Activated naive CD4-positive, alpha-beta T cell treated with anti-CD3 and anti-CD28 coated beads, Interleukin-2, amount 50 U/mL, for 24 hours (primary cell): ENCODE measurements at regions not wholly inside any gene's neighbourhood (a gene's known extent, or its start where the extent isn't known, plus 50 kb on each side); places are given as distances from the start of the nearest gene placed in this dataset.

Experiments
- H3K27ac Mint-ChIP-seq: one replicate; pipeline ENCODE4 v1.8.0; 2021; ENCODE audit warnings: mild to moderate bottlenecking, mixed read lengths
- H3K27me3 Mint-ChIP-seq: one replicate; pipeline ENCODE4 v1.8.0; 2021; ENCODE audit warnings: mixed read lengths
- H3K36me3 Mint-ChIP-seq: one replicate; pipeline ENCODE4 v1.8.0; 2021; ENCODE audit warnings: mixed read lengths
- H3K4me1 Mint-ChIP-seq: one replicate; pipeline ENCODE4 v1.8.0; 2021; ENCODE audit warnings: mixed read lengths
- H3K4me3 Mint-ChIP-seq: one replicate; pipeline ENCODE4 v1.8.0; 2021; ENCODE audit warnings: mild to moderate bottlenecking, mixed read lengths
- H3K9me3 Mint-ChIP-seq: one replicate; pipeline ENCODE4 v1.8.0; 2021; ENCODE audit warnings: mixed read lengths

DNA sequence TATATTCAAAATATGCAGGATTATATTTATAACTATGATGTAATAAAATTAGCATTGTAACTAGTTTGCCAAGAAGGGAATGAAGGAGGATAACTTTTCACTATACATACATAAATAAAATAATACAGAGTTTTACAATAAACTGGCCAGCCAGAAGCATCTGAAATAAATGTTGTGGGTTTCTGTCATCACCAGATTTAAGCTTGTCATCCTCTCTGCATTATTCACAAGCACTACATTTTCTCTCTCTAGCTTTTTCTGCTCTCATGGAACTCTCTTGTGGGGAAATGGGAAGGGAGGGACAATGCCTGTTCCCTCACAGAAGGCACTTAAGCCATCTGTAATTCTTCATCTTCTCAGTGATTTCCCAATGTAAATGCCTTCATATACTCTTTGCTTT, 626.8 kb downstream of the SEMA5A start:
- no peaks in the 10 kb centered on the region for H3K36me3 Mint-ChIP-seq
- peaks cover 5% of the 10 kb centered on the region for H3K9me3 Mint-ChIP-seq
- H3K27ac Mint-ChIP-seq: no peak overlapping the region
- H3K4me1 Mint-ChIP-seq: no peaks in the 10 kb centered on the region
- H3K4me3 Mint-ChIP-seq: no peak overlapping the region
- H3K27me3 Mint-ChIP-seq: no peaks in the 10 kb centered on the region

DNA sequence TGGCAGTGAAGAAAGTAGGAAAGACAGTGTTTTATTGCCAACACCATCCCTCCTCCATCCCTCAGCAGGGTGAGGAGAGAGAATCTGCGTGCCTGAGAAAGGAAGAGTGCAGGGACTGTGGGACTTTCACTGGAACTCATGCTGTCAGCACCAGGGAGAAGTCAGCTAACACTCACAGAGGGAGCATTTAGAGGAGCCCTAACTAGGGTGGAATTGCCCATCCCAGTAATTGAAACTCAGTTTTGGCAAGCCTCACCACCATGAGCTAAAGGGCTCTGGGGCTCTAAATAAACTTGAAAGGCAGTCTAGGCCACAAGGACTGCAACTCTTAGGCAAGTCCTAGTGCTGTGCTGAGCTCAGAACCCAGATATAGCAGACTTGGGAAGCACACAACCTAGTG, 622.3 kb downstream of the SEMA5A start:
- Mint-ChIP-seq H3K4me1 (no peaks in the 10 kb centered on the region), H3K27ac (no peak overlapping the region), H3K4me3 (no peak overlapping the region), H3K9me3 (peaks cover 20% of the 10 kb centered on the region), H3K27me3 (no peaks in the 10 kb centered on the region), H3K36me3 (no peaks in the 10 kb centered on the region)

DNA sequence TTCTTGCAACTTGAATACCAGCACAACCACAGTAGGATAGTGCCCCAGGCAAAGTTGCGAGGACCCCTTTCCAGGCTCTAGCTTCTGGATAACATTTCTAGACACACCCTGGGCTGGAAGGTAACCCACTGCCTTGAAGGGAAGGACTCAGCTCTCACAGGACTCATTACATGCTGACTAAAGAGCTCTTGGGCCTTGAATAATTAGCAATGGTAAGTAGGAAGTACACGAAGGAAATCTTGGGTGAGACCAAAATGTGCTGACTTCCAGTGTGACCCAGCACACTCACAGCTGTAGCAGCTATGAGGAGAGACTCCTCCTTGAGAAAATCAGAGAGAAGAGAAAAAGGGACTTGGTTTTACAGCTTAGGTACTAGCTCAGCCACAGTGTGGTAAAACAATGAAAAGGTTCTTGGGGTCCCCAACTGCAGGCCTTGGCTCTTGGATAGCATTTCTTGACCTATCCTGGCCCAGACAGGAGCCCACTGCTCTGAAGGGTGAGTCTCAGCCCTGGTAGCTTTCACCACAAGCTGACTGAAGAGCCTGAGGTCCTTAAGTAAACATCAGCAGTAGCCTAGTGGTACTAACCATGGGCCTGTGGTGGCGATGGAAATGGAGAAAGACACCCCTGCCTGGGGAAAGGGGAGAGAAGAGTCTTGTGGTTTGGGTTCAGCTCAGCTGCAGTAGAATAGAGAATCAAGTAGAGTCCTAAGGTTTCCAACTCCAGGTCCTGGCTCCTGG, 621.7 kb downstream of the SEMA5A start:
- Mint-ChIP-seq H3K36me3 (no peaks in the 10 kb centered on the region), H3K27me3 (no peaks in the 10 kb centered on the region), H3K4me1 (no peaks in the 10 kb centered on the region), H3K4me3 (no peak overlapping the region), H3K27ac (no peak overlapping the region), H3K9me3 (peaks cover 20% of the 10 kb centered on the region)

DNA sequence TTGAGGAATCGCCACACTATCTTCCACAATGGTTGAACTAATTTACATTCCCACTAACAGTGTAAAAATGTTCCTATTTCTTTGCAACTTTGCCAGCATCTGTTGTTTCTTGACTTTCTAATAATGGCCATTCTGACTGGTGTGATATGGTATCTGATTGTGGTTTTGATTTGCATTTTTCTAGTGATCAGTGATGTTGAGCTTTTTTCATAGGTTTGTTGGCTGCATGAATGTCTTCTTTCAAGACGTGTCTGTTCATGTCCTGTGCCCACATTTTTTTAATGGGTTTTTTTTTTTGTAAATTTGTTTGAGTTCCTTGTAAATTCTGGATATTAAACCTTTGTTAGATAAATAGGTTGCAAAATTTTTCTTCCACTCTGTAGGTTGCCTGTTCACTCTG, 615.9 kb downstream of the SEMA5A start:
- Mint-ChIP-seq H3K4me1 (no peaks in the 10 kb centered on the region), H3K27me3 (no peaks in the 10 kb centered on the region), H3K9me3 (peaks cover 10% of the 10 kb centered on the region), H3K4me3 (no peak overlapping the region), H3K36me3 (no peaks in the 10 kb centered on the region), H3K27ac (no peak overlapping the region)

DNA sequence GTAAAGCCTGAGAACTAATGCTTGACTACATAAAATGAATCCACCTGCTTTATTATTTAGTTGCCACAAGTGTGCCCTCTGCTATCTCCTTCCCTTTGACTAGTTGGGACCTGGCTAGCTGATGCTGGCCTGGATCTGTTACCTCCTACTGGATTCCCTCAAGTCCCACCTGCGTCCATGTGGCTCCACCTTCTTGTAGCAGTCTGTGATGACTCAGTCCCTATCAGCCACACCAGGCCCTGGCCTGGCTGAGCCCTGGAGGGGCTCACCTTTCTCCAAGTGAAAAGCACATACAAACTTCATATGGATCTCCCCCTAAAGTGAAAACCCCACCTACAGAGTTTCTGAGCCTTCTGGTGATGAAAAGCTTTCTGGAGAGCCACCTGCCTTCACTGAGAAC, 611.4 kb downstream of the SEMA5A start:
- no peaks in the 10 kb centered on the region for H3K4me1 Mint-ChIP-seq

DNA sequence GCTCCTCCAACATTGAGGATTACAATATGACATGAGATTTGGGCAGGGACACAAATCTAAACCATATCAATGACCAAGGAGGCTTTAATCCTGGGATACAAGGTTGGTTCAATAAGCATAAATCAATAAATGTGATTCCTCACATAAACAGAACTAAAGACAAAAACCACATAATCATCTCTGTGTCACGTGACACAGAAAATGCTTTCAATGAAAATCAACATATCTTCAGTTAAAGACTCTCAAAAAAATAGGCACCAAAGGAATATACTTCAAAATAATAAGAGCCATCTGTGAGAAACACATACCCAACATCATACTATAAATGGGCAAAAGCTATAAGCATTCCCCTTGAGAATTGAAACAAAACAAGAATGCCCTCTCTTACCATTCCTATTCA, 604.9 kb downstream of the SEMA5A start:
- H3K36me3 Mint-ChIP-seq: no peaks in the 10 kb centered on the region
- H3K4me3 Mint-ChIP-seq: no peak overlapping the region

More for the DNA sequence above, 611.4 kb downstream of the SEMA5A start:
- Mint-ChIP-seq H3K27me3 (no peaks in the 10 kb centered on the region), H3K27ac (no peak overlapping the region), H3K36me3 (no peaks in the 10 kb centered on the region), H3K4me3 (no peak overlapping the region), H3K9me3 (peaks cover 3% of the 10 kb centered on the region)

DNA sequence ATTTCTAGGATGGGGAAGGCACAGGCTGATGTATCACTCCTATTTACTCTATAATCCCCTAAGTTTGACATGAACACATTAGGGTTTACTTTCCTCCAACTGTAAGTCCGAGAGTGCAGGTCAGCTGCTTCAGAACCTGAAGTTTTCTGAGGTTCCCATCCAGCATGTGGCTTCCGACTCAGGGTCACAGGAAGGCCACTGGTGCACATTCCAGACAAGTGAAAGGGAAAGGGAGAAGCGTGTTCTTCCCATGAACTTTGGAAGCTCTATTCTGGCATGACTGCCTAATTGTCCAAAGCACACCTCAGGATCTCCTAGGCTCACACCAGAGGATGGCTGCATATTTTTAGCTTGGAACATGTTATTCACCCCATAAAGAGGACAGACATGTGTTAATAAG, 602.6 kb downstream of the SEMA5A start:
- no peak overlapping the region for H3K4me3 Mint-ChIP-seq
- H3K9me3 Mint-ChIP-seq: peaks cover 5% of the 10 kb centered on the region
- no peak overlapping the region for H3K27ac Mint-ChIP-seq
- peaks cover 2% of the 10 kb centered on the region for H3K27me3 Mint-ChIP-seq
- no peaks in the 10 kb centered on the region for H3K36me3 Mint-ChIP-seq
- no peaks in the 10 kb centered on the region for H3K4me1 Mint-ChIP-seq

More for the DNA sequence above, 604.9 kb downstream of the SEMA5A start:
- Mint-ChIP-seq H3K4me1 (no peaks in the 10 kb centered on the region), H3K9me3 (peaks cover 5% of the 10 kb centered on the region), H3K27ac (no peak overlapping the region), H3K27me3 (no peaks in the 10 kb centered on the region)

DNA sequence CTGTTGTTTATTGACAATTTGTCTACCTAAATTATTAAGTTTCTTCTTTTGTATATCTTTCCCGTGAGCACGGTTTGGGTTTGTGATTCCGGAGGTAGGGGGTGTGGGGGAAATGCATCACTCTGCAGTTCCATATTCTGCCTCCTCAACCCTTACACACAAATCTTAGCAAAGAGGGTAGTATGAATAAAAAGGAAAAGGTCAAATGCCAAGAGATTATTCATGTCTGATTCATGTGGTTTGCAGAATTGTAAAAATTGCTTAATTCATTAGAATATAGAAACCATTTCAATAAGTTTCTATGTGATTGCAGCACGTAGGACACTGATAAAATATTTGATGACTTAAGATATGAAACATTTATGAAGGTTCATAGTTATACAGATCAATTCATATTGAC, 601.9 kb downstream of the SEMA5A start:
- no peak overlapping the region for H3K27ac Mint-ChIP-seq
- peaks cover 5% of the 10 kb centered on the region for H3K9me3 Mint-ChIP-seq
- no peaks in the 10 kb centered on the region for H3K36me3 Mint-ChIP-seq
- H3K4me3 Mint-ChIP-seq: no peak overlapping the region
- no peaks in the 10 kb centered on the region for H3K4me1 Mint-ChIP-seq
- peaks cover 2% of the 10 kb centered on the region for H3K27me3 Mint-ChIP-seq

DNA sequence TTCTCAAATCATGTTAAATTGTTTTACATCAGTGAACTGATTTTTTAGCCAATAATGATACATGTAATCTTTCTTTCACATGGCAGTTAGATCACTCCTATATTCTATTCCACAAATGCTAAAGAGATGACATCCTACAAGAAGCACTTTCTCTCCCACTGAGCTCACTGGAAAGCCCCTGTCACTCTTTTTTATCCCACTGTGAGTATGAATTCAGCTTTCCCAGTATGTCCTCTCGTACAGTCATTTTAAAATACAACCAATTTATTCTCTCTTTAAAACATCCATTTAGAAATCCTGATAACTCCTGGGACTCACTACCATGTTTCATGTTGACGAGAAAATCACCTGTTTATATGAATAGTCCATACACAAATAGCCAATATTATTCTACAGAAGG, 599.9 kb downstream of the SEMA5A start:
- Mint-ChIP-seq H3K27ac (no peak overlapping the region), H3K4me3 (no peak overlapping the region), H3K27me3 (peaks cover 2% of the 10 kb centered on the region), H3K4me1 (no peaks in the 10 kb centered on the region), H3K36me3 (no peaks in the 10 kb centered on the region), H3K9me3 (no peaks in the 10 kb centered on the region)

DNA sequence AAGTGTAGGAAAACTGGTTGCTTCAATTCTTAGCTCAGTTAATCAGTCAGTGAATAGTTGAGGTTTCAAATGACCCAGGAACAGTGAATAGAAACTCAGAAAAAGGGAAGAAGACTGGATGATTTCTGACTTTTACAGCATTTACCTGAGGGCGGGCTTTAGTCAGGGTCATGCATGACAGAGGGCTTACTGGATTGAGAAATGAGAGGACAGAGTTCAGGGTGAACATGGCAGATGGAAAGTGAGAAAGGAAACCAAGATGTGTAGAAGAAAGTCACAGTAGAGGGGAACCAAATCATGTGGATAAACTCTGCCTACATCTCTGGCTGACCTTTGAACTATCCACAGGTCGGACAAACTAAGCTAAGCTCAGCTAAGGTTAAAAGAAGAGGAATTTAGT, 596.0 kb downstream of the SEMA5A start:
- H3K27me3 Mint-ChIP-seq: peaks cover 2% of the 10 kb centered on the region
- no peak overlapping the region for H3K27ac Mint-ChIP-seq
- H3K4me3 Mint-ChIP-seq: no peak overlapping the region
- H3K36me3 Mint-ChIP-seq: no peaks in the 10 kb centered on the region
- no peaks in the 10 kb centered on the region for H3K4me1 Mint-ChIP-seq
- H3K9me3 Mint-ChIP-seq: no peaks in the 10 kb centered on the region

DNA sequence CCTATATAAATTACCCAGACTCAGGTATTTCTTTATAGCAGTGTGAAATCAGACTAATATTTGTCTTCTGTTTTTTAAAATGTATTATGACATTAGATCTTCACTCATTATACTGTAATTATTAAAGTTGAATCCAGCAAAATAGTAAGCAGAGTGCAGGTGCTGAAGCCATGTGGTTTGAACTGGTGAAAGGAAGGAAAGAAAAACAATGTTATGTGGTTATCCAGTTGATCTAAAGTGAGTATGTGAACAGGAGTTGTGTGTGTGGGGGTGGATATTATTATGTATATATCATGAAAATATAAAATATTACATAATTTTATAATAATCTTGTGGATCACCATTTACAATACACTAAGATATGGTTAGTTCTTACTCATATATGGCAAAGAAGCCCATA, 593.7 kb downstream of the SEMA5A start:
- H3K36me3 Mint-ChIP-seq: no peaks in the 10 kb centered on the region
- no peaks in the 10 kb centered on the region for H3K27me3 Mint-ChIP-seq
- H3K27ac Mint-ChIP-seq: no peak overlapping the region
- H3K4me1 Mint-ChIP-seq: no peaks in the 10 kb centered on the region
- no peaks in the 10 kb centered on the region for H3K9me3 Mint-ChIP-seq
- H3K4me3 Mint-ChIP-seq: no peak overlapping the region

DNA sequence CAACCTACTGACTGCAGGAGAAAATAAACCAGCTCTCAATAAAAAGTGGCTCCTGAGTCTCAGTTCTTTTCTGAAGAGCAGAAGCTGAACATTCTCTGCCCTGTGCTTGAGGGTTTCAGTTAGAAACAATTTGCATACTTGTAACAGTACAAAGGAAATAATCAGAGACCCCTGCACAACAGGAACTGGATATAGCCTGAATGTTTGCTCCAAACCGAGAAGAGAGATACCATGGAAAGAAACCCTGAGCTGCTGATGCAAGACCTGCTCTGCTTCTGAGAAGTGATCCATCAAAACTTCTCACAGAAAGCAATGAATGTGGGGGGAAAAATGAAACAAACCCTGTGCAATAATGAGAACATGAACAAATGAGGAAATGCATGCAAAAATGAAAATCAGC, 592.9 kb downstream of the SEMA5A start:
- Mint-ChIP-seq H3K4me1 (no peaks in the 10 kb centered on the region), H3K4me3 (no peak overlapping the region), H3K9me3 (no peaks in the 10 kb centered on the region), H3K27ac (no peak overlapping the region), H3K27me3 (no peaks in the 10 kb centered on the region), H3K36me3 (no peaks in the 10 kb centered on the region)

DNA sequence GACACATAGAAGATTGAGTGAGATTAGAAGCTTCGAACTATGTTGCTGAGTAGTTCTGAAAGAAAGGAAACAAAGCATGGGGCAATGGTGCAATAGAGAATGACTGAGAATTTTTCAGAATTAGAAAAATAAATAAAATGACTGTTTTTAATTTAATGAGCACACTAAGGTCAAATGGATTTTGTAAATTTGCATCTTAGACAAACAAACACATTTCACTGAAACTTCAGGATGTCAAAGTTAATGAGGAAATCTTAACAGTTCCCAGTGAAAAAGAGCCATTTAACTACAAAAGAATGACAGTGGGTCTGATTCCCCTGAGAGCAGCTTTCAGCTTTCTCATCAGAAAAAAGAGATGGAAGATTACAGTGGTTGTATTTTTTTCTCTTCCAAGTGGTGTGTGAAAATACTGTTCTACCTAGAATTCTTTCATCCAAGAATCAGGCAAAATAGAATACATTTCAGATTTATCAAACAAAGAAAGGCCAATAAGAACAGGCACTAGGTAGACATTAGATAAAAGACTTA, 591.9 kb downstream of the SEMA5A start:
- no peaks in the 10 kb centered on the region for H3K36me3 Mint-ChIP-seq
- H3K27me3 Mint-ChIP-seq: no peaks in the 10 kb centered on the region
- no peaks in the 10 kb centered on the region for H3K4me1 Mint-ChIP-seq
- H3K27ac Mint-ChIP-seq: no peak overlapping the region
- H3K9me3 Mint-ChIP-seq: peaks cover 5% of the 10 kb centered on the region
- H3K4me3 Mint-ChIP-seq: no peak overlapping the region

DNA sequence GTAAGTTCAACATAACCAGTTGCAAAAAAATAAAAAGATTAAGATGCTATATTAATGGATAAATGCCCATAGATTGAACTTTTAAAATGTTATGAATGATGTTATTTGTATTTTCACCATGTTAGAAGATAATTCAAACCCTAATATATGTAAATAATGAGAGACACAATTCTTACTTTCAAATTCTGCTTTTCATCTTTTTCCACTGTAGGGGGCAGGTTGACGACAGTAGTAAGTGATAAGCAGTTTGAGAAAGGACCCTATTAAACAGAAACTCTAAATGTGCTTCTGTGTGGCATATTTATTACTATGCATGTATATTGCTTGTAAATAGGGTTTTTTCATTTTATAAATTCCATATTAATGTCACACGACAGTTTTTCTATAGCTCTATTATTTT, 591.1 kb downstream of the SEMA5A start:
- Mint-ChIP-seq H3K4me1 (no peaks in the 10 kb centered on the region), H3K27ac (no peak overlapping the region), H3K4me3 (no peak overlapping the region), H3K9me3 (peaks cover 5% of the 10 kb centered on the region), H3K36me3 (no peaks in the 10 kb centered on the region), H3K27me3 (no peaks in the 10 kb centered on the region)

DNA sequence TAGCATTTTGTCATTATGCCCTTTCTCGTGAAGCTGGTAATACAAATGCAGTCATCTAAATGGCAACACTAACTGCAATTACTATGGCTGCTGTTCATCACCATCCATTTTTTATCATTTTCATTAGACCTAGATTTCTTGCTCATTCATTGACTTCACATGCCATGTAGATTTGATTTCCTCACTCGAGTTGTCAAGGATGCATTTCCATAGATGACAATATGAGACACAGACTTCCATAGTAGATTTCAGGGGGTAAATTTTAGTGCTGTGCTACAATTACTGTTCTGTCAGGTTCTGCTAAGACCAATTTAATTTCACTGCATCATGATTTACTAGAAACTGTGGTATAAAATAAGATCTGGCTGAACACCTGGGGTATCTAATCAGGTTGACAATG, 589.2 kb downstream of the SEMA5A start:
- Mint-ChIP-seq H3K4me3 (no peak overlapping the region), H3K9me3 (peaks cover 5% of the 10 kb centered on the region), H3K4me1 (no peaks in the 10 kb centered on the region), H3K36me3 (no peaks in the 10 kb centered on the region), H3K27ac (no peak overlapping the region), H3K27me3 (no peaks in the 10 kb centered on the region)

DNA sequence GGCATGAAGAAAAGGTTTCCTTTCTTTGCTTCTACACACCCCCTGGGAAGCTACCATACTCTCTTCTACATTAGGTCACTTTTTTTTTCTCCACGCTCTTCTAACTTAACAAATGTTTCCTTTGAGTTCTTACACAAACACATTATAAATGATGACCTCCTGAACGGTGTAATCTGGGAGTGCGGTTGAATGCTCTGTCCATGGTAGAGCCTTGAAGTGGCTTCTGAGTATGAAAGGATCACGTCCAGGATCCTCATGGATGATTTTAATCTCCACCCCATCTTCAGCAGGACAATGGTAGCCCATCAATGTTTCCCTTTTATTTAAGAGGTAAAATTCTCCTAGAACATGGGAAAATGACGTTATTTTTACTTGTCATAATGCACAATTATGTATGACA, 587.3 kb downstream of the SEMA5A start:
- H3K27ac Mint-ChIP-seq: no peak overlapping the region
- H3K27me3 Mint-ChIP-seq: no peaks in the 10 kb centered on the region
- H3K4me3 Mint-ChIP-seq: no peak overlapping the region
- H3K36me3 Mint-ChIP-seq: no peaks in the 10 kb centered on the region
- no peaks in the 10 kb centered on the region for H3K4me1 Mint-ChIP-seq
- peaks cover 5% of the 10 kb centered on the region for H3K9me3 Mint-ChIP-seq

DNA sequence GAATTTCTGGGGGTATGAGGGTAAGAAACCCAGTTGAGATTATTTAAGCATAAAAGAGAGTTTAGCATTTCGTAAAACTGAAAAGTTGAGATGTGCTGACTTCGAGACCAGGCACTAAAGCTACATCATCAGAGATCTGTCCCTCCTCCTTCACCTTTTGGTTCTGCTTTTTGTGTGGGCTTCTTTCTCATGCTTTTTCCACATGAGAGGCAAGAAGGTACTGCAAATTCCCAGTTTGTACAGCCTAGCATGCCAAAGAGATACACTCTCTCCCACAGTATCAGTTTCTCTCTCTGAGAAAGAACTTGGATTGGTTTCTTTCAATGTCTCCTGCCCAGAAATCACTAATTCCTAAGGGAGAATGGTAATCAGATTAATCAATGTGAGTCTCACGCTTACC, 584.7 kb downstream of the SEMA5A start:
- no peaks in the 10 kb centered on the region for H3K4me1 Mint-ChIP-seq

More for the DNA sequence above, 584.7 kb downstream of the SEMA5A start:
- no peak overlapping the region for H3K27ac Mint-ChIP-seq
- no peaks in the 10 kb centered on the region for H3K27me3 Mint-ChIP-seq
- no peak overlapping the region for H3K4me3 Mint-ChIP-seq
- no peaks in the 10 kb centered on the region for H3K36me3 Mint-ChIP-seq
- peaks cover 5% of the 10 kb centered on the region for H3K9me3 Mint-ChIP-seq
